Pancreas (tissue), 10 donors: ENCODE measurements at regions not wholly inside any gene's neighbourhood (a gene's known extent, or its start where the extent isn't known, plus 50 kb on each side); places are given as distances from the start of the nearest gene placed in this dataset.

ENCODE experiments used
- ATAC-seq, 4 donors: fragments of 200-7000 bp; cut with Tn5 transposase; one replicate each; pipeline versions ENCODE4 v1.8.0 to v1.9.1; 2020; ENCODE audit warnings: mild to moderate bottlenecking in 4 of 4, moderate library complexity in 4 of 4
- DNase-seq, 6 donors: peaks; one replicate each; pipeline ENCODE4 v3.0.0-alpha.2; 2020
- FAIRE-seq: peaks from 2 replicates; lab custom pipeline; 2012; peaks lifted over from hg19 to GRCh38; lab: Jason Lieb, UNC
- H3K27ac ChIP-seq, 4 donors: fragments of 200-600 bp; sonication (generic); 1 replicate in 3 of 4; 2 replicates in 1 of 4; pipeline versions ENCODE4 v1.5.0 to v1.8.0; 2020
- H3K27me3 ChIP-seq, 4 donors: fragments of 200-600 bp; one replicate each; pipeline ENCODE4 v1.8.0; 2021
- H3K36me3 ChIP-seq, 3 donors: fragments of 200-600 bp; sonication (generic) in 1 of 3; one replicate each; pipeline versions ENCODE4 v1.5.0 to v1.8.0; 2020 to 2021
- H3K4me1 ChIP-seq, 3 donors: fragments of 200-600 bp; one replicate each; pipeline ENCODE4 v1.8.0; 2021
- H3K4me3 ChIP-seq, 4 donors: fragments of 200-600 bp; sonication (generic) in 2 of 4; one replicate each; pipeline versions ENCODE4 v1.5.0 to v1.8.0; 2020 to 2021
- H3K9me3 ChIP-seq, 4 donors: fragments of 200-600 bp; one replicate each; pipeline ENCODE4 v1.8.0; 2021
- WGBS, 2 donors: extraction: QIAGEN DNeasy Blood & Tissue Kit; methylation state at CpG; one replicate each; pipeline ENCODE4 v1.1.7; 2013; 5-methylcytosine and 5-hydroxymethylcytosine counted together
- intact Hi-C, 3 donors: fragments of 100-400 bp; cut with DNase I; formaldehyde crosslinking; loops; one replicate each; pipeline versions ENCODE4 v1.11.1 to v1.14.2; 2022
- TF ChIP-seq, protein P1 (sequence below), 4 donors: fragments of 200-600 bp; sonication (generic) in 3 of 4; IDR thresholded peaks; one replicate each; pipeline versions ENCODE4 v1.5.0 to v1.8.0; 2021; ENCODE audit warnings: antibody characterized with exemption in 4 of 4
- donor health status: healthy with polysubstance abuse.
- donor health status: DM: no; HTN: no; CAD: no; lungs with moderate emphysema.
- donor health status: DM: no; HTN: no; CAD: no.
- donor health status: control.
- donor health status: control.
- donor health status: Bipolar disorder and iron deficiency.
- donor health status: DM: yes; HTN: yes; CAD: no.
- donor health status: DM: no; HTN: no; CAD: no.
- donor health status: DM: no; HTN: no; CAD: no.
- donor health status: DM: yes; HTN: yes; CAD: no.

DNA sequence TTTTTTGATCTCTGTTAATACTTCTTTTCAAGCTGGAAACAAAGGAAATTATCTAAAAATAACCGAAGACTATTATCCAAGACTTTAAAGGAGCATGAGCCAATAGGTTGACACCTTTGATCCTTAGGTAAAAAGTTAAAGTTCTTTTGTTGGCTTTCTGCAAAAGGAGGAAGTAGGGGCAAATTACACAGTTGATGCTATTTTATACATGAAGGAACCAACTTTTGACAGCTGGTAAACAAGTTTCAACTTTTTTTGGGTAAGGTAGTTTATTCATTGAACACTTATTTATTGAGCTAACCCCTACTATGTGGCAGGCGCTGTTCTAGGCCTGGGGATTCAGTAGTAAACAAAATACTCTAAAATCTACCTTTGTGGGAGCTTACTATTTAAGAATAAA lies 66.6 kb upstream of the ZEB2 start:
- Histone ChIP-seq H3K9me3 (no peaks in the 10 kb centered on the region), H3K27me3 (no peaks in the 10 kb centered on the region), H3K4me1 (no peaks in the 10 kb centered on the region), H3K4me3 (no peak overlapping the region), H3K27ac (no peak overlapping the region), H3K36me3 (no peaks in the 10 kb centered on the region)
- no peak for FAIRE-seq
- WGBS, 2 donors: 82 to 90% methylated on average over 2 of the region's 2 CpGs
- intact Hi-C loops: no loop called here
- ATAC-seq: no peak
- TF ChIP-seq, protein P1, sequence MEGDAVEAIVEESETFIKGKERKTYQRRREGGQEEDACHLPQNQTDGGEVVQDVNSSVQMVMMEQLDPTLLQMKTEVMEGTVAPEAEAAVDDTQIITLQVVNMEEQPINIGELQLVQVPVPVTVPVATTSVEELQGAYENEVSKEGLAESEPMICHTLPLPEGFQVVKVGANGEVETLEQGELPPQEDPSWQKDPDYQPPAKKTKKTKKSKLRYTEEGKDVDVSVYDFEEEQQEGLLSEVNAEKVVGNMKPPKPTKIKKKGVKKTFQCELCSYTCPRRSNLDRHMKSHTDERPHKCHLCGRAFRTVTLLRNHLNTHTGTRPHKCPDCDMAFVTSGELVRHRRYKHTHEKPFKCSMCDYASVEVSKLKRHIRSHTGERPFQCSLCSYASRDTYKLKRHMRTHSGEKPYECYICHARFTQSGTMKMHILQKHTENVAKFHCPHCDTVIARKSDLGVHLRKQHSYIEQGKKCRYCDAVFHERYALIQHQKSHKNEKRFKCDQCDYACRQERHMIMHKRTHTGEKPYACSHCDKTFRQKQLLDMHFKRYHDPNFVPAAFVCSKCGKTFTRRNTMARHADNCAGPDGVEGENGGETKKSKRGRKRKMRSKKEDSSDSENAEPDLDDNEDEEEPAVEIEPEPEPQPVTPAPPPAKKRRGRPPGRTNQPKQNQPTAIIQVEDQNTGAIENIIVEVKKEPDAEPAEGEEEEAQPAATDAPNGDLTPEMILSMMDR (IDR thresholded peaks at IDR 0.05): no peak
- no peak for DNase-seq

DNA sequence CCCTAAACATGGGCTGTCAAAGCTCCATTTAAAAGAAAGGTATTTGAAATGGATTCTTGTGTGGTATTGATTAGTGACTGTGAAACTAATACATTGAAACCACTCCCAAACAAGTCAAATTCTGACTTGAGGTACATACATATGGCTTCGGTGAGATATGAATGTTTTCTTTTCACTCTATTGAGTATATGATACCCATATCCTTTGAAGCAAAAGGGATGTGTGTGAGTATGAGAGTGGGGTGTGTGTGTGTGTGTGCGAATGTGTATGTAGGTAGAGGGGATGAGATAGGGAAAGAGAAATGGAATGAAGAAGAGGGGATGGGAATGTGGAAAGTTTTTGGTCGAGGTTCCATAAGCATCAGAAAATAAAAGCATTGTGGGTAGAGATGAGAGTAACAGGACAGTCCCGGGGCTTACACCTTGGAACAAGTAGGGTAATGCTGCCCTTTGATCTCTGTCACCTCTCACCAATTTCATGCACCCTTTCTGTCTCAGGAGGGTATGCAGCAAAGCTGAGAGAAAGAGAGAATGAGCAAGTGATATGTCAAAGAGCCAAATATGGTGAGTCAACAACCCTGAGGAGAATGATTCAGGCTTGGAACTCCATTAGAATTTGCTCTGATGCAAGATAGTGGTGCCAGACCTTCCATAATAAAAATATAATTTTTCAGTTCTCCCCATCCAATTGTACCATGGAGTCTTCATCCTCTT lies 64.0 kb upstream of the ZEB2 start:
- H3K36me3 ChIP-seq: no peaks in the 10 kb centered on the region
- no peak overlapping the region for H3K4me3 ChIP-seq
- FAIRE-seq (no peak), DNase-seq (no peak), ATAC-seq (peak in 1 of 4 donors; percentile 58)
- intact Hi-C loops: no loop called here
- TF ChIP-seq, protein P1 (IDR thresholded peaks at IDR 0.05): no peak
- H3K4me1 ChIP-seq: no peaks in the 10 kb centered on the region
- no peaks in the 10 kb centered on the region for H3K9me3 ChIP-seq
- 78 to 89% methylated on average over 4 of the region's 4 CpGs for WGBS, 2 donors
- no peaks in the 10 kb centered on the region for H3K27me3 ChIP-seq
- H3K27ac ChIP-seq: no peak overlapping the region

DNA sequence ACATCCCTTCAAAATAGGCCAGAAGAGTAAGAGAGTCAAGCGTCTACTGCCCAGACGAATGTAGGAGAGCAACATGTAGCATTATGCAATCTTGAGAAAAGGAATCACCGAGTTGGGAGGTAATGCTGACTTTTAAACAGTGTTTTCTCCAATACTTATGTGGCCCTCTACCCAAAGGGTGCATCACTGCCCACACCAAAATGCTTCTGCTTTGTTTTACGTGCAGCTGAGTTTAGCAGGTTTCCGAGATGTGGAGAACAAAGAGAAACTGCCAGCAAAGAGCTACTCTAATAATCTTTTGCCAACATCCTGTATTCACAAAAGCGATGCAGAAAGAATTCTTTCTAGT lies 63.4 kb upstream of the ZEB2 start:
- WGBS, 2 donors: 81 to 84% methylated on average over 6 of the region's 6 CpGs
- no peak for FAIRE-seq
- no peak for ATAC-seq
- no peaks in the 10 kb centered on the region for H3K4me1 ChIP-seq
- H3K27me3 ChIP-seq: no peaks in the 10 kb centered on the region
- no peaks in the 10 kb centered on the region for H3K36me3 ChIP-seq
- no peak overlapping the region for H3K27ac ChIP-seq
- no peak overlapping the region for H3K4me3 ChIP-seq
- intact Hi-C loops: no loop called here
- DNase-seq: no peak
- no peaks in the 10 kb centered on the region for H3K9me3 ChIP-seq
- TF ChIP-seq, protein P1 (IDR thresholded peaks at IDR 0.05): no peak

GRCh38 chr2:144582651-144583380 lies 62.9 kb upstream of the ZEB2 start:
- intact Hi-C loops: no loop called here
- 64 to 74% methylated on average over 12 of the region's 12 CpGs for WGBS, 2 donors
- Histone ChIP-seq H3K27me3 (no peaks in the 10 kb centered on the region), H3K9me3 (no peaks in the 10 kb centered on the region), H3K27ac (no peak overlapping the region), H3K36me3 (no peaks in the 10 kb centered on the region), H3K4me1 (no peaks in the 10 kb centered on the region), H3K4me3 (no peak overlapping the region)
- FAIRE-seq (no peak), ATAC-seq (no peak), DNase-seq (no peak)
- TF ChIP-seq, protein P1 (IDR thresholded peaks at IDR 0.05): no peak
